ENCODE measurements at regions not wholly inside any gene's neighbourhood (a gene's known extent, or its start where the extent isn't known, plus 50 kb on each side); places are given as distances from the start of the nearest gene placed in this dataset.
"Not testable (repeated sequence)": the region's sequence is repeated elsewhere in the genome, so short reads cannot be mapped to it uniquely, and the experiment has no call there.

DNA sequence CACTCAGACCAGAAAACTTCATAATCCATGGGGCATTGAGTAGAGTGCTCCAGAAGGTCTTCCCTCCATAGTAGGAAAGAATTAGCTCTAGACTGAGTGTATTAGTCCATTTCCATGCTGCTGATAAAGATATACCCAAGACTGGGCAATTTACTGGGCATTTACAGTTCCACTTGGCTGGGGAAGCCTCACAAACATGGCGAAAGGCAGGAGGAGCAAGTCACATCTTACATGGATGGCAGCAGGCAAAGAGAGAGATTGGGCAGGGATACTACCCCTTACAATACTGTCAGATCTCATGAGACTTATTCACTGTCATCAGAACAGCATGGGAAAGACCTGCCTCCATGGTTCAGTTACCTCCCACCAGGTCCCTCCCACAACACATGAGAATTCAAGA, 300.6 kb upstream of the TMEM132C start:
- no peak overlapping the region for H3K4me3 ChIP-seq (ENCODE audit: control insufficient read depth, low read depth, low read length)

GRCh38 chr12:127970491-127970890, 296.5 kb upstream of the TMEM132C start:
- TF ChIP-seq, protein P1, sequence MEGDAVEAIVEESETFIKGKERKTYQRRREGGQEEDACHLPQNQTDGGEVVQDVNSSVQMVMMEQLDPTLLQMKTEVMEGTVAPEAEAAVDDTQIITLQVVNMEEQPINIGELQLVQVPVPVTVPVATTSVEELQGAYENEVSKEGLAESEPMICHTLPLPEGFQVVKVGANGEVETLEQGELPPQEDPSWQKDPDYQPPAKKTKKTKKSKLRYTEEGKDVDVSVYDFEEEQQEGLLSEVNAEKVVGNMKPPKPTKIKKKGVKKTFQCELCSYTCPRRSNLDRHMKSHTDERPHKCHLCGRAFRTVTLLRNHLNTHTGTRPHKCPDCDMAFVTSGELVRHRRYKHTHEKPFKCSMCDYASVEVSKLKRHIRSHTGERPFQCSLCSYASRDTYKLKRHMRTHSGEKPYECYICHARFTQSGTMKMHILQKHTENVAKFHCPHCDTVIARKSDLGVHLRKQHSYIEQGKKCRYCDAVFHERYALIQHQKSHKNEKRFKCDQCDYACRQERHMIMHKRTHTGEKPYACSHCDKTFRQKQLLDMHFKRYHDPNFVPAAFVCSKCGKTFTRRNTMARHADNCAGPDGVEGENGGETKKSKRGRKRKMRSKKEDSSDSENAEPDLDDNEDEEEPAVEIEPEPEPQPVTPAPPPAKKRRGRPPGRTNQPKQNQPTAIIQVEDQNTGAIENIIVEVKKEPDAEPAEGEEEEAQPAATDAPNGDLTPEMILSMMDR (IDR thresholded peaks at IDR 0.05; ENCODE audit: control insufficient read depth, insufficient read depth, low read depth, low read length, missing control alignments), result no peak
- no peak for DNase-seq (ENCODE audit: low read depth)
- H3K4me3 ChIP-seq (ENCODE audit: control insufficient read depth, low read depth, low read length), result no peak overlapping the region

More for the DNA sequence above, 300.6 kb upstream of the TMEM132C start:
- TF ChIP-seq, protein P1 (IDR thresholded peaks at IDR 0.05; ENCODE audit: control insufficient read depth, insufficient read depth, low read depth, low read length, missing control alignments), result no peak
- DNase-seq (ENCODE audit: low read depth), result no peak

- no peak for DNase-seq (ENCODE audit: low read depth)
- no peak overlapping the region for H3K4me3 ChIP-seq (ENCODE audit: control insufficient read depth, low read depth, low read length)
- TF ChIP-seq, protein P1 (IDR thresholded peaks at IDR 0.05; ENCODE audit: control insufficient read depth, insufficient read depth, low read depth, low read length, missing control alignments), result no peak
Measured at GRCh38 chr12:127980585-127980984, 286.4 kb upstream of the TMEM132C start.

DNA sequence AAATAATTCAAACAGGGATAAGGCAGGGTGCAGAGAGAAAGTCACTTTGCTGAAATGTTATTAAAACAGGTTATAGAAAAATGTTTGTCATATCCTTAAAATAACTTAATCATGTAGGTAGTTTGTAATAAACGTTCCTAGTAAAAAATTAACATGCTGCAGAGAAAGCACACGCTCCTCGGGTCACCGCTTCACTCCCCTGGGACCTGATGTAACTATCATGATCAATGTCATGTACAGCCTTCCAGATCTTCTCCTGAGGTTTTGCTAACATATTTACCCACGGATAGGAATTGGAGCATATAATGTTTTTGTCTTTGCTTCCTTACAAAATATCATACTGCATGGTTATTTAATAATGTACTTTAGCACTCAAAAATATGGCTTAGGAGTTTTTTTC, 285.1 kb upstream of the TMEM132C start:
- TF ChIP-seq, protein P1 (IDR thresholded peaks at IDR 0.05; ENCODE audit: control insufficient read depth, insufficient read depth, low read depth, low read length, missing control alignments), result no peak
- no peak overlapping the region for H3K4me3 ChIP-seq (ENCODE audit: control insufficient read depth, low read depth, low read length)
- DNase-seq (ENCODE audit: low read depth), result no peak

GRCh38 chr12:127983213-127983791, 283.7 kb upstream of the TMEM132C start:
- DNase-seq (ENCODE audit: low read depth); H3K4me3 ChIP-seq (ENCODE audit: control insufficient read depth, low read depth, low read length): not testable (repeated sequence)

GRCh38 chr12:127984386-127985055, 282.4 kb upstream of the TMEM132C start:
- H3K4me3 ChIP-seq (ENCODE audit: control insufficient read depth, low read depth, low read length), result no peak overlapping the region
- TF ChIP-seq, protein P1 (IDR thresholded peaks at IDR 0.05; ENCODE audit: control insufficient read depth, insufficient read depth, low read depth, low read length, missing control alignments), result no peak
- no peak for DNase-seq (ENCODE audit: low read depth)

- TF ChIP-seq, protein P1 (IDR thresholded peaks at IDR 0.05; ENCODE audit: control insufficient read depth, insufficient read depth, low read depth, low read length, missing control alignments), result no peak
- DNase-seq (ENCODE audit: low read depth), result peak; percentile 59
- no peak overlapping the region for H3K4me3 ChIP-seq (ENCODE audit: control insufficient read depth, low read depth, low read length)
Measured at GRCh38 chr12:127987199-127987901, 279.6 kb upstream of the TMEM132C start.
